ENCODE measurements at regions not wholly inside any gene's neighbourhood (a gene's known extent, or its start where the extent isn't known, plus 50 kb on each side); places are given as distances from the start of the nearest gene placed in this dataset.

DNA sequence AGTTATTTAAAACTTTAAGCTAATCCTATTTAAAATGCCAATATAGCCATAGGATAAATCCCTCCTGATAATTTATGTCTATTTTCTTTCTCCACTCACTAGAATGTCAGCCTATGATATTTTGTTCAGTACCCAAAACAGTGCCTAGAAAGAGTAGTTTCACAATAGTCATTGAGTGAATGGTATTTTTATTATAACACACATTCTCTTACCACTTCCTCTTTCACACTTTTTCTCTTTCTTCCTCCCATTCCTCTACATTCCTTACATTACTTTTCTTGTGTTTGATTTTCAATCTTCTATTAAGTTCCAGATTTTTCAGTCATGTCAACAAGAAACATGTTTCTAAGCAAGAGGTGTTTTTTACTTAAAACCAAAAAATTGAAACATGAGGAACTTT, 327.6 kb upstream of the UBE2E3 start:
- no peak overlapping the region for H3K27ac Mint-ChIP-seq
- no peaks in the 10 kb centered on the region for H3K36me3 Mint-ChIP-seq
- no peaks in the 10 kb centered on the region for H3K4me1 Mint-ChIP-seq
- ATAC-seq (no peak), DNase-seq (ENCODE audit: low spot score in 2 of 2) (no peak)
- no peaks in the 10 kb centered on the region for H3K9me3 Mint-ChIP-seq
- no peak overlapping the region for H3K4me3 Mint-ChIP-seq

DNA sequence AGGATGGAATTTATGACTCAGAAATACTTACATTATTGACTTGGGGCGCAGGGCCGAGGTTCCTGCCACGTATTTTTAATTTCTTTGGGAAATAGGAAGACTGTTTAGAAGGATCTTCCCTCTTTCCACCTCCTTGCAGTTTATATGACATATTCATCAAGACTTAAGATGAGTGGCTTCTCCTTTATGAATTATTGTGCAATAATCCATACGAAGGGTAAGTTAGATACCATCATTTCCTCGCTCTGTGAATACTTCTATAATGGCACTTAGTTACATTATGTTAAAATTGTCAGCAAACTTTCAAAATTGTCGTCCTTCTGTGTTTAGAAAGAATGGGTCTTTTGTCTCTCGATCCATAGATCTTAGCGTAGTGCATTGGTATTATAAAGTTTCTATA, 328.8 kb upstream of the UBE2E3 start:
- no peaks in the 10 kb centered on the region for H3K9me3 Mint-ChIP-seq
- H3K4me1 Mint-ChIP-seq: no peaks in the 10 kb centered on the region
- no peak for DNase-seq (ENCODE audit: low spot score in 2 of 2)
- H3K4me3 Mint-ChIP-seq: no peak overlapping the region
- H3K36me3 Mint-ChIP-seq: no peaks in the 10 kb centered on the region
- H3K27ac Mint-ChIP-seq: no peak overlapping the region
- ATAC-seq: no peak

DNA sequence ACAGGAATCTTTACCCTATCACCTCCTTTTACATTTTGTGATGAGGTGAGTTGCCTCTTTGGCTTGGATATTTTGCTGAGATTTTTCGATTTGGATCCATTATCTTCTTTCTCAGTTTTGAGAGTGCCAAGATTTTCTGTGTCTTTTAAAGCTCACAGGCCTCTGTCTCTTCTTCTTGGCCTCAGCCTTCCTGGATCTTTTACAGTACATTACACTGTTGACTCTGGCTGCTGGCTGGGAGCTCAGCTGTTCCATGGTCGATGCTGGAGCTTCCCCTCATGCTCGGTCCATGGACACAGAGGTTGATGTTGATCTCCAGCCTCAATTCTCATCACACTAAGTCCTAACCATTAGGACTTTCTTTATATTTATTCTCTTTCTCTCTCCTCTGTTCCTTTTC, 332.8 kb upstream of the UBE2E3 start:
- no peak overlapping the region for H3K27ac Mint-ChIP-seq
- no peaks in the 10 kb centered on the region for H3K36me3 Mint-ChIP-seq
- no peaks in the 10 kb centered on the region for H3K9me3 Mint-ChIP-seq
- no peak overlapping the region for H3K4me3 Mint-ChIP-seq
- ATAC-seq (no peak), DNase-seq (ENCODE audit: low spot score in 2 of 2) (no peak)
- H3K4me1 Mint-ChIP-seq: no peaks in the 10 kb centered on the region

DNA sequence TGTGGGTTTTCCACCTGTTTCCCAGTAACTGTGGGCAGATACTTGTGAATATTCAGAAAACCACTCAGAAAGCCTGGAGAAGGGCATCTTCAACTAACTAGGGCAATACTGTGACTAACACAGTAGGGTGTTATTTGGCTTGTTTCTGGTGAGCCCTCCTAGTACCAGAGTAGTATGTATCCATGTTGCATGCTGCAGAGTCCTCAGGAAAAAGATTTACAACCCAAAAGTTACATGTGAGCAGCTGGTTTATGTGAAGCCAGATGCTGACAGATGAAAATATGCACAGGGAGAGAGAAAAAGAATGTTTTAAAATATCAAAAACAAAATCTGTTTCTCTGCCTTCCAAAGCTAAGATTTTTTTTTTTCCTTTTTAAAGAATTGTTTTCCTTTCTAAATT, 333.2 kb upstream of the UBE2E3 start:
- ATAC-seq (no peak), DNase-seq (ENCODE audit: low spot score in 2 of 2) (no peak)
- Mint-ChIP-seq H3K4me3 (no peak overlapping the region), H3K36me3 (no peaks in the 10 kb centered on the region), H3K4me1 (no peaks in the 10 kb centered on the region), H3K27ac (no peak overlapping the region), H3K9me3 (no peaks in the 10 kb centered on the region)

DNA sequence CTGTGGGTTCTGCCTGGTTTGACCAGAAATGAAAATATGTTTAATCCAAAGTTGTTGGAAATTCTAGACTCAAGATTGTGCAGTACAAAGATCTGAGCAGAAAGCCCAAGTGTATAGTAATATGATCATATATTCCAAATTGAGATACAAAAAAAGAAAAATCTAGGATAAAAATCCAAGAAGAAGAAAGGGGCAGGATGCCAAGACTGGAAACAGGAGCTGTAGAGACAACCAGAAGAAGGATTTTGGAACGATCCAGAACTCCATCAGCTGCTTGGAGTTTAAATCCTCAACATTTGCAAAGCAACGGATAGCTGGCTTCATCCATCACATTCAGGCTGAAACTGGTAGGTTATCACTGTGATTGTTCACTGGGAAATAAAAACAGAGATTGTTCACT, 333.6 kb upstream of the UBE2E3 start:
- Mint-ChIP-seq H3K4me3 (no peak overlapping the region), H3K4me1 (no peaks in the 10 kb centered on the region), H3K36me3 (no peaks in the 10 kb centered on the region), H3K9me3 (no peaks in the 10 kb centered on the region), H3K27ac (no peak overlapping the region)
- ATAC-seq: no peak
- no peak for DNase-seq (ENCODE audit: low spot score in 2 of 2)

DNA sequence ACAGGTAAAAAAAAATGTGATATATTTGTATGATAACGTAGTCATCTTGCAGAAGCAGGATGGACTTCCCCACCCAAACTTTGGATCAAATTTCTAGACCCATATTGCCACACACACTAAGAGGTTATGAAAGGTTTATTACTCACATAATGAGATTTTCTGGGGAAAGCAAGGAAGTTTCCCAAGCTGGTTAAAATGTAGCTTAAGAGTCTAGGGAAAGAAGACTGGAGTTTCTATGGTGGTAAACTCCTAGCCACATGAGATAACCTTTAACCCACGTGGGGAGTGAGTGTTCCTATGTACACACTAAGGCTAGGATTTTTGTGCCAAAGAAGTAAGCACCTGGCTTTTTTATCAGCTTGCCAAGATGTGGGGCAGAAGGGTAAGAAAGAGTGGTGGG, 335.7 kb upstream of the UBE2E3 start:
- ATAC-seq: no peak
- H3K4me1 Mint-ChIP-seq: no peaks in the 10 kb centered on the region
- no peaks in the 10 kb centered on the region for H3K9me3 Mint-ChIP-seq
- DNase-seq (ENCODE audit: low spot score in 2 of 2): no peak
- no peak overlapping the region for H3K4me3 Mint-ChIP-seq
- no peaks in the 10 kb centered on the region for H3K36me3 Mint-ChIP-seq
- no peak overlapping the region for H3K27ac Mint-ChIP-seq

DNA sequence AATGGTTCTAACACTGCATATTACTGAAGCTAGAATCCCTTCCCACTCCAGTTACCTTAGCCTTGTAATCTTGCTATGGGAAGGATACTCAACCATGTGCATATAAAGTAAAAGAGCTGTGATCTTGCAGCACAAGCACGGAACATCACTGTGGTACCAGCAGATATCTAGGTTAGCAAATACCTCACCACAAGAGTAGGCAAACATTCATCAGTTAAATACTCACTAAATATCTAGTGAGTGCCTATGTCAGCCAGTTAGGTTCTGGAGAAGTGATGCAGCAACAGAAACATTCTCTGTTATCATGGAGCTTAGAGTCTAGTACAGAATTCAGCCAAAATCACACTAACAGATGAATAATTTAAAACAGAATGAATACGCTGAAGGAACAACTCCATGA, 349.6 kb upstream of the UBE2E3 start:
- Mint-ChIP-seq H3K4me3 (no peak overlapping the region), H3K27ac (no peak overlapping the region), H3K4me1 (no peaks in the 10 kb centered on the region), H3K9me3 (no peaks in the 10 kb centered on the region), H3K36me3 (no peaks in the 10 kb centered on the region)
- no peak for ATAC-seq
- no peak for DNase-seq (ENCODE audit: low spot score in 2 of 2)

DNA sequence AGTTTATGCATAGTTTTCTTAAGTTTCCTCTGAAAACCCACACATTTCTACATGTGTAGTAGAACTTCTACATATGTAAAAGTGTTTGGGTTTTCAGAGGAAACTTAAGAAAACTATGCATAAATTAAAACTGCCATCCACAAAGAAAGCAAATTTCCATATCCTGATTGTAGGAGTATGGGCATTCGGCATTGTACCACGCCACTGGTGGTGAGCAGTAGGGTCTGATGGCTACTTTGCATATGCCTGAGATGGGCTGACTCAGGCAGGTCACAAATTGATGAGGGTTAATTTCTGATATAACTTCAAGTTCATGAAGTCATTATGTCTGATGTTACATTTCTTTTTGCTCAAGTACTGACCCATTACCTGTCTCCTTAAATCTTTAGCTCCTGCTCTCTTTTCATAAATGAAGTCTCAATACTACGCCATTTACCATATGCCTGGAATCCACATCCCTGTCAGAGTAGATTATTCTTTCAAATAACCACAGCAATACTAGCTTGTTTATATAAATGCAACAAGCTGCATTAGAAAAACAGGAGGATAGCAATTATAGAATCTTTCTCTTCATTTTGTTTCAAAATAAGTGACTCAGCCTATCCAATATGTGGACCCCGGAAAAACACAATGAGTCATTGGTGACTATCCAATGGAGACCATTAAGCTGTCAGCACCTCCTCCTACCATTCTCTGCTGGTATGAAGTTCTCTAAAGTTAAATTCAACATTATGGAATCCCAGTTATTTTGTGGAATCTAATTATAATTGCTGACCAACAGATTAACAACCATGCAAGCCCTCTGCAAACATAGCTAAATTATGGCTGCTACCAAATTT, 355.2 kb upstream of the UBE2E3 start:
- no peaks in the 10 kb centered on the region for H3K9me3 Mint-ChIP-seq
- DNase-seq (ENCODE audit: low spot score in 2 of 2): no peak
- no peaks in the 10 kb centered on the region for H3K36me3 Mint-ChIP-seq
- no peak overlapping the region for H3K4me3 Mint-ChIP-seq
- H3K27ac Mint-ChIP-seq: no peak overlapping the region
- no peaks in the 10 kb centered on the region for H3K4me1 Mint-ChIP-seq
- ATAC-seq: no peak

DNA sequence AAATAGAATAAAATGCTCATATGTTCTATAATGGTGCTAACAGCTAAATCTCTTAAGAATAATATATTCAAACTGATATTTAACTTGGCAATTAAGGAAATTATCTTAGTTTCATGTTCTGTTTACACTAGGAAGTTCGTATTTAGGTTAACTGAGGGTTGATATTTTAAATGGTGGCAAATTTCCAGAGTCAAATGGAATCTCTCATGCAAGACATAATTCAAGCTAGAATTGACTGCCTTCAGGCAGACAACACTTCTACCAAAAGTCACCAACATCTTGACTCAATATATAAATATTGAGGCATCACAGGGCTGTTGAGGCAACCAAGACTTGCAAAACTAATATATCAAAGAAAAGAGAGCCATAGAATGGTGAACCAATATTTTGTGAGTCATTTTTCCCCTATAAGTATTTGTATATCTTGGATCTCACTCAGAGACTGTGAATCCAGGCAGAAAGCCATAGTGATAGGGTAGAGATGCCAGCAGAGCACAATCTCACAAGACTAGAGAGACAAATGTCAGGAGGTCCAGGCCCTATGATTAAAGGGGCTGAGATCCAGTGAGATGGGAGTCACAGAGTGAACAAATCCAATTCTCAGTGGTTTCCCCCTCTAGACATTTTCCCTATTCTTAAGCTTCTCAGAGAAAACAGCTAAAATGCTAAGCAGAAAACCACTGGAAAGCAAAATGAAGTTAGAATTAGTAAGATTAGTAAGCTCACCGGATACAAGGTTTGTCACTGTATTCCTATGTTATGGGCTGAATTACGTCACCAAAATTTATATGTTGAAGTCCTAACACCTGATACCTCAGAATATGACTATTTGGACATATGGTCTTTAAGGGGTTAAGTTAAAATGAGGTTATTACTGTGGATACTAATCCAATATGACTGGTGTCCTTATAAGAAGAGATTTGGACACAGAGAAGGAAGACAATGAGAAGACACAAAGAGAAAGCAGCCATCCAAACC, 358.2 kb upstream of the UBE2E3 start:
- no peaks in the 10 kb centered on the region for H3K36me3 Mint-ChIP-seq
- H3K9me3 Mint-ChIP-seq: no peaks in the 10 kb centered on the region
- DNase-seq (ENCODE audit: low spot score in 2 of 2) (no peak), ATAC-seq (no peak)
- no peaks in the 10 kb centered on the region for H3K4me1 Mint-ChIP-seq
- no peak overlapping the region for H3K27ac Mint-ChIP-seq
- no peak overlapping the region for H3K4me3 Mint-ChIP-seq

DNA sequence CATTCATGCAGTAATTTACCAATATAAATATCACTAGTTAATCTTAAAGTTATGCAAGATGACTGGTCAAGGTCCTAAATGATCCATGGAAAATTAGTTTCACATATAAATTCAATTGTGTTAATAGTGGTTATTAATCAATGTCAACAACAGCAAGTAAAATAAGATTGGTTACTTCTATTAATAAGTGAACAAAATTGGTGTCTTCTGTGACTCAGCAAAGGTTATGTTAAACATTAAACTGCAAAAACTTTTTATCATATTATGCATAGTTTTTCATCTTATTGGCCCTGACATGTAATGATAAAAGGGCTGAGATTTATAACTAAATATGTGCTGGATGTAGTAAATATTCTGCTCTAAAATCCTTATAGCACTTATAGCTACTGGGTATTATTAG, 359.0 kb upstream of the UBE2E3 start:
- no peak overlapping the region for H3K4me3 Mint-ChIP-seq
- H3K4me1 Mint-ChIP-seq: no peaks in the 10 kb centered on the region
- DNase-seq (ENCODE audit: low spot score in 2 of 2) (no peak), ATAC-seq (no peak)
- H3K9me3 Mint-ChIP-seq: no peaks in the 10 kb centered on the region
- H3K27ac Mint-ChIP-seq: no peak overlapping the region
- no peaks in the 10 kb centered on the region for H3K36me3 Mint-ChIP-seq

DNA sequence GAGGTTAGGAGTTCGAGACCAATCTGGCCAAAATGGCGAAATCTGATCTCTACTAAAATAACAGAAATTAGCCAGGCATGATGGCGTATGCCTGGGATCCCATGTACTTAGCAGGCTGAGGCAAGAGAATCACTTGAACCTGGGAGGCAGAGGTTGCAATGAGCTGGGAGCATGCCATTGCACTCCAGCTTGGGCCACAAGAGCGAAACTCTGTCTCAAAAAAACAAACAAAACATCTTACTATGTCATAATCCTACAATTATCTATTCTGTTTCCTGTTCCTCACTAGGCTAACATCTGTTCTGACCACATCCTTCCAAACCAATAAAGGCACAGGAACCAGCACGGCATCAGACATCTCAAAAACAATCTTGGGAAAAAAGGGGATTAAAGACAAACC, 361.8 kb upstream of the UBE2E3 start:
- H3K4me1 Mint-ChIP-seq: no peaks in the 10 kb centered on the region
- no peaks in the 10 kb centered on the region for H3K9me3 Mint-ChIP-seq
- DNase-seq (ENCODE audit: low spot score in 2 of 2): no peak
- no peak for ATAC-seq
- H3K4me3 Mint-ChIP-seq: no peak overlapping the region
- H3K27ac Mint-ChIP-seq: no peak overlapping the region
- H3K36me3 Mint-ChIP-seq: no peaks in the 10 kb centered on the region

DNA sequence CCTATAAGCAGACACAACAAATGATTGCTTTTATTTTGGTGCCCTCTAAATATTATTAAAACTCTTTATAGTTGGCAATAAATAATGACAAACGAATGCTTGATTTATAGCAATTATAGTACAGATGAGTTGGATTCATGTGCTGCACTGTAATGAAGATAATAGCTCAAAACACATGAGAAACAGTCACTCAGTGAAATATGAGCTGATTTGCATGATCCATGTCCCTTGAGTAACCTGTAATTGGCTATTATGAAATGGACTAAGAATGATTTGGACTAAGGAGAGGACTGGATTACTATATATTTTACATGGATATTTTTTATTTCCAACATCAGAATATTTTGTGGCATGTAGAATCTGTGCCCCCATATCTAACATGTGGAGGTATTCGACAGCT, 365.6 kb upstream of the UBE2E3 start:
- no peaks in the 10 kb centered on the region for H3K36me3 Mint-ChIP-seq
- H3K4me1 Mint-ChIP-seq: no peaks in the 10 kb centered on the region
- ATAC-seq: no peak
- no peak for DNase-seq (ENCODE audit: low spot score in 2 of 2)
- no peak overlapping the region for H3K4me3 Mint-ChIP-seq
- H3K27ac Mint-ChIP-seq: no peak overlapping the region
- no peaks in the 10 kb centered on the region for H3K9me3 Mint-ChIP-seq

DNA sequence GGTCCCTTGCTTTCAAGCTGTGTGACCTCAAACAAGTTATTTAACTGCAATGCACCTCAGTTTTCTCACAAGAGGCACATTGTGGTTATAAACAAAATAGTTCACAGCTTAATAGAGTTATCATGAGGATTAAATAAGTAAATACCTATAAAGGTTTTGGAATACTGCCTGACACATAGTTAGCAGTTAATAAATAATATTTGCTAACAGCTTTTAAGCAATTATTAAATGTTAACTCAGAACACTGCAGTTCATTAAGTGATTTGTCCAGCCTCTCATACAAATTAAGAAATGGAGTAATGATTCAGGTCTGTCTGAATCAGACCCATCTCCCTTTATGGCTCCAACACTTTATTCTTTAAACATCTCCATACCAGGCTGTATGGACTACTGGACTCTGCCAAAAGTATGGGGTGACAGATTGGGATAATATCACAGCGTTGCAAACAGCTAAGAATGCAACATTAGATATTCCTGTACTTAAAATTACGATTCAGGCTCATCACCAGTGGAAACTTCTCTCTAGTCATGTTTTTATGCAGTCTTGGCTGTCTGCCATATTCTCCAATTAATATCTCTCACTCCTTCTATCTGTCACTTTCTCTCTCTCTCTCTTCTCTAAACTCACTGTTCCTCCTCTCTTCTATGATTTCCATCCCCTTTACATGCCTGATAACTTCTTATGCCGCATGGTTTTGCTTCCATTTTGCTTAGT, 370.6 kb upstream of the UBE2E3 start:
- Mint-ChIP-seq H3K36me3 (no peaks in the 10 kb centered on the region), H3K4me1 (no peaks in the 10 kb centered on the region), H3K9me3 (no peaks in the 10 kb centered on the region), H3K27ac (no peak overlapping the region), H3K4me3 (no peak overlapping the region)
- no peak for DNase-seq (ENCODE audit: low spot score in 2 of 2)
- no peak for ATAC-seq

DNA sequence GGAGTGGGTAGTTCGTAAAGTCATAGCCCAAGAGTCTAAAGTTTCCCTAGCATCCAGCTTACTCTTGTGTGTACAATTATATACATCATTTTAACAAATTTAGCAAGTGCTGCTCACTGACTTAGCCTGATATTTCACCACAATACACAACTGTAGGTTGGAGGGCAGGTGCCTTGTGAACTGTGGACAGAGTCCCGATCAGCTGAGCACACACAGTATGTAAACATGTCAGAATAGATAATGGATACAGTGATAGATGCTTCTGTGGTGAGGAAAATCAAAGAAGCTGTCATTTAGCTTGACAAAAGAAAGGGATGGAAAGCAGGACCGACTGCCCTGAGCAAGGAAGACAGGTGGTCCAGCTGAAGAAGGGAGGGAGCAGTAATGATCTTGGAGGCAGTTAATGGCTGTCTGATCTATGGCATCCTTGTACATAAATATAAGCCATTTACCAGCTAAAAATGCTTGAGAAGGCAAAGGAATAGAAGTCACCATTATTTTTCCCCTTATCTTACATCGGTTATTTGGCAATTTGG, 372.8 kb upstream of the UBE2E3 start:
- Mint-ChIP-seq H3K27ac (no peak overlapping the region), H3K4me1 (no peaks in the 10 kb centered on the region), H3K36me3 (no peaks in the 10 kb centered on the region), H3K4me3 (no peak overlapping the region), H3K9me3 (no peaks in the 10 kb centered on the region)
- DNase-seq (ENCODE audit: low spot score in 2 of 2) (no peak), ATAC-seq (no peak)

DNA sequence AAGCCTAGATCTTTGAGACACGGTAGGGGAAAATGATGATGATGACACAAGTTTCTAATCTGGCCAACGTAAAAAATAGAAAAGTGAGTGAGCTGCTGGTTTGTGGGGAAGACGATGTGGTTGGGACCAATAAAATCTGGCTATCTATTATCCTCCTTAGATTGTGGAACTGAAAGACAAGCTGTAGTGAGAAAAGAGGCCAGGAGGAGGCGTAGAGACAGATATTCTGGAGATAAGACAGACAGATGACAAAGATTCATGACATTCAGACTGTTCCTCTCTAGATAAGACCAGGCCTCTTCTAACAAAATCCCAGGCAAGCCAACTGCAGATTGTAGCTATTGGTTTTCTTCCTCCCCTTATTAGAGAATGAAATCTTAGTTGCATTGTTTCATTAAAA, 376.3 kb upstream of the UBE2E3 start:
- H3K4me3 Mint-ChIP-seq: no peak overlapping the region
- no peaks in the 10 kb centered on the region for H3K4me1 Mint-ChIP-seq
- H3K27ac Mint-ChIP-seq: no peak overlapping the region
- ATAC-seq (peak; percentile 56), DNase-seq (ENCODE audit: low spot score in 2 of 2) (no peak)
- no peaks in the 10 kb centered on the region for H3K36me3 Mint-ChIP-seq
- H3K9me3 Mint-ChIP-seq: no peaks in the 10 kb centered on the region

Data from stimulated activated effector memory CD8-positive, alpha-beta T cell treated with anti-CD3 and anti-CD28 coated beads, Interleukin-12 subunit alpha, Interleukin-12 subunit beta, amount 100 ng/mL, for 72 hours (primary cell).